GM18519 (cell line): ENCODE measurements at regions not wholly inside any gene's neighbourhood (a gene's known extent, or its start where the extent isn't known, plus 50 kb on each side); places are given as distances from the start of the nearest gene placed in this dataset.
A peak's percentile ranks its signal among the peaks of the same experiment; 100 is the strongest.

Experiments used
- ATAC-seq: cut with Tn5 transposase; IDR thresholded peaks from one replicate; pipeline ENCODE4 v1.9.1; 2021; ENCODE audit warnings: mild to moderate bottlenecking, moderate library complexity; ENCODE audit not compliant: unreplicated experiment, low FRiP score

GRCh38 chr3:107428051-107428858 is 51.0 kb downstream of the CCDC54 start:
- ATAC-seq: no peak

GRCh38 chr3:107429320-107430181 is 52.3 kb downstream of the CCDC54 start:
- ATAC-seq: peak; percentile 46

DNA sequence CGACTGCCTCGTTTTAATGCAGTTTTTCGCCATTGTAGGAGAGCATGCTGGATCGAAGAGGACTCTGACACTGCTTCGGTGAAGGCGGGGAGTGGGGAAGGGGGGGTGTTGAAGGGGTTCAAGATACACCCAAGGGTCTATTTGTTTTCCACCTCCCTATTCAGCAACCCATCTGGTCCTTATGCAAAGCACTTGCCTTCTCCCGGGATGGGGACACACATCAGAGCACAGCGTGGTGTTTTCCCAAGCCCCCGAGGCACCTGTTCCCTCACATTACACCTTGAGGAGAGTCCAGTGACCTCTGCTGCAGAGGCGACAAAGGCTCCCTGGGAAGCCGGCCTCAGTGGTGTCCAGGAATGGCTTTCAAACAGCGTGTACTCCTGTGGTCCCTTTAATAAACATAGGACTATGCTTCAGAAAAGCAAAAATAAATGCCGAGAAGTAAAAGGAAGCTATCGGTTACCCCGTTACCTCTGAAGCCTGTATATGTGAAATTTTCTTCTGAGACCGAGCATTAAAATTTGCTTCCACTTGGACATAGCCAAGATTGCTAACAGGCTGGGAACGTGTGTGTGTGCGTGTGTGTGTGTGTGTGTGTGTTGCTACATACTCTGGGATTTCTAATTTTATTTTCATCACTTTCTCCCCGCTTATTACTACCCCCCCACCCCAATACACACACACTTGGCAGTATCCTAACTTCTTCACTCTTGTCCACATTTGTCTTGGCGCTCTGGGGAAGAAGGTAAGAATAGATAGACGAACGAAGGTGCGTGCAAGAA is 53.2 kb downstream of the CCDC54 start:
- no peak for ATAC-seq

DNA sequence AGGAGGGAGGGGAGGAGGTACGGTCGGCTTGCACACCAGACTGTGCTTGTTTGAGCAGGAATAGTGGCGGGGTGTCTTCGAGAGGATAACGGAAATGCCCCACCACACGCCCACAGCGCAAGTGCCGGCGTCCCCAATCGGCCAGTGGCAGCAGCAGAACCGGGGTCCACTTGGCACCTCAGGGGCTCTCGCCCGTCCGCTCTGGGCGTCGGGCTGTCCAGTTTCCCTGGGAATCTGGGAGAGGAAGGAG is 53.7 kb downstream of the CCDC54 start:
- ATAC-seq: peak; percentile 2

- peak; percentile 56 for ATAC-seq
These were observed 54.2 kb downstream of the CCDC54 start for GRCh38 chr3:107431246-107432012.

- no peak for ATAC-seq
These were observed 54.8 kb downstream of the CCDC54 start for GRCh38 chr3:107432013-107432515.

DNA sequence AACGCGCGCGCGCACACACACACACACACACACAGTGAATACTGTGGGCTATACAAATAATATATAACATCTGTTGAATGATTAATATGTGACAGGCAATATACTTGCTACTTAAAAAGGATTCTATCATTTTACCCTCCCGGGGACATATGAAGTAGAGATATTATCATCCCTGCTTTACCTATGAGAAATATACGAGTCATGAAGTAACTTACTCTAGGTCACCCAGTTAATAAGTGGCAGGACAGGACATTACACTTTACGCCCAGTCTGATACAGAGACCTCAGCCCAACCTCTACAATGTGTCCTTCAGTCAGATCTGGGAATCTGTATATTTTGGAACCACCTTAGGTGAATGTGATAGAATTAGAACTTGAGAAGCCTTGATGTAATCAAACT is 55.4 kb downstream of the CCDC54 start:
- ATAC-seq: no peak

DNA sequence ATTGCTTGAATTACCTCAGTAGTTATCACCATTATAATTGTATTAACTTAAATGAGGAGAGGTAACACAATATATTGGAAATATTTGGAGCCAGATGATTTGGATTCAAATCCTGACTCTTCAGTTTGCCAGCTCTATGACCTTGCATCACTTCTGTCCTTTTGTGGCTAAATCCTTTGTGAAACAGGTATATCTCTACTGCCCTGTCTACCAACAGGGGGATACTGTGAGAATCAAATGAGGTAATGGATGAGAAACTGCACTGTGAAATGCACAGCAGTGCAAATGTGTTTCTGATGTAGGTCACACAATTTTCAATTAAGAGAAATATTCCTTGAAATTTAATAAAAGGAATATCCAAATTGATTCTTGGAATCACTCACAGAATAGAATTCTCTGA is 58.8 kb downstream of the CCDC54 start:
- ATAC-seq: no peak

GRCh38 chr3:107438671-107439070 is 61.4 kb downstream of the CCDC54 start:
- ATAC-seq: no peak

DNA sequence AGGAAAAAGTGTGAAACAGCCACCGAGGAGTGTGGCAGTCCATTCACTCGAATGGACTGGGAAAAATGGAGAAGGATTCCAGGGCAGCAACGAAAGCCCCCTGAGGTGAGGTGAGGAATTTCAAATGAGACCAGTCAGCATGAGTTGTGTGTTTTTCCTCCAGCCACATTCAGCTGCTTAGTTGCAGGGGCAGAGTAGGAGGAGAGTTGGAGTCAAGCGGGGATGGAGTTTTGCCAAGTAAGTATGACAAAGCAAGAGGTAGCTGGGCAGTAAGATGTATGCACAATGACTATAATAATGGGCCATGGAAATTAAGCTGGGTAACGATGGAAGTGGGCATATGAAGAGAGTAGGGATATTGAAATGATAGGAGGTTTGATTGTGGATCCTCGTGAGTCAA is 64.4 kb downstream of the CCDC54 start:
- no peak for ATAC-seq

GRCh38 chr3:107443461-107443860 is 66.2 kb downstream of the CCDC54 start:
- ATAC-seq: no peak

- peak; percentile 55 for ATAC-seq
These were observed 69.5 kb downstream of the CCDC54 start for GRCh38 chr3:107446706-107447105.

- ATAC-seq: no peak
These were observed 72.4 kb upstream of the BBX start for GRCh38 chr3:107450254-107450893.

- ATAC-seq: no peak
These were observed 70.3 kb upstream of the BBX start for GRCh38 chr3:107452436-107452835.

DNA sequence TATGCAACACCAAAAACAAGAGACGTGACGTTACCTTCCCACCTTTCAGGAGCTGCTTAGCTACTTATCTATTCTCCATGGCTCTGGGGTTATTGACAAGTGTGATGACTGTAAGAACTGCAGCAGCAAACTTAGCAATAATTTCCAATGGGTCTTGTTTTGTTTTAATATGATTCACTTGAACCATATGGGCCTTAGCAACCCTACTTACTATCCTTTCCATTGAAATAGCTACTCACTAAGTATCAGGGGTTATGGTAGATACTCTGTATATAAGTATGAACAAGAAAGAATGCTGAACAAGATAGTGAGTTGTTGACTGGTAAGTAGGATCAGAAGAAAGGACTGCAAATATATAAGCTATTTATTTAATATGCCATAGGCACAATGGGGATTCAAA is 69.3 kb upstream of the BBX start:
- no peak for ATAC-seq

DNA sequence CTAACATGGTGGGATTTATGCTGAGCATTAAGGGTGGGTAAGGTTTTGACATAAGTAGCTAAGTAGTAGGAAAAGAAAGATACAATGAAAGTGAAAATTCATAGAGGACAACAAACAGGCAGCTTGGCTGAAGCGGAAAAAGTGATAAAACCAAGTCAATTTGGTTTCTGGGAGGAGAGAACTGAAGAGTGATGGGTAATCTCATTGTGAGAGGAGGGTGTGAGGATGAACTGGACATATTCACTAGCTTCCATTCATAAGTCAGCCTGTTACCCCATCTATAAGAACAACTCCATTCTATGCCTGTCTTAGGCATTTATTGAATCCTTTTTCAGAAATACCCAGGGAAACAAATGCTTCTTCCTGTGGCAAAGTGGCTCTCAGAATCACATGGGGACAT is 67.1 kb upstream of the BBX start:
- no peak for ATAC-seq

- ATAC-seq: no peak
These were observed 66.3 kb upstream of the BBX start for GRCh38 chr3:107456501-107456900.

DNA sequence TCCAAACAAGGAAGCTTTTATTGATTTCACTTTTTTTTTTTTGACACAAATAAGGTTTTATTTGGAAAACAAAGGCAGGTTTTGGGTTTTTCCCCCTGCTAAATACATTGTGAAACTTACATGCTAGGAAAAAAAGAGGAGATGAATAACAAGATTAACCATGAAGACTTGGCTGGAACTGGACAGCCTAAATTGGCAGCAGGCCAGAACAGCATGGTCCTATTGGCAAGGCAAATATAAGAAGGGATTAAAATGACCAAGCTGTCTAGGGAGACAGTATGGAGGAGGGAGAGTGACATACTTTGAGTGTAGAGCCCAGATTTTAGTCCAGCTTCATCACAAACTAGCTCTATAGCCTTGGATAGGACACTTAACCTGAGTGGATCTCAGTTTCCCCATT is 63.9 kb upstream of the BBX start:
- no peak for ATAC-seq

- ATAC-seq: no peak
These were observed 61.0 kb upstream of the BBX start for GRCh38 chr3:107461721-107462120.

GRCh38 chr3:107464037-107464436 is 58.7 kb upstream of the BBX start:
- ATAC-seq: no peak
